HG02763 (cell line): ENCODE measurements at regions not wholly inside any gene's neighbourhood (a gene's known extent, or its start where the extent isn't known, plus 50 kb on each side); places are given as distances from the start of the nearest gene placed in this dataset.
"Not testable (repeated sequence)": the region's sequence is repeated elsewhere in the genome, so short reads cannot be mapped to it uniquely, and the experiment has no call there.

Source experiments
- ATAC-seq: cut with Tn5 transposase; IDR thresholded peaks from one replicate; pipeline ENCODE4 v1.9.1; 2021; ENCODE audit warnings: mild to moderate bottlenecking, moderate library complexity; ENCODE audit not compliant: unreplicated experiment

- ATAC-seq: no peak
Observed at GRCh38 chr6:132199343-132199742, 201.9 kb downstream of the MOXD1 start.

- ATAC-seq: no peak
Observed at GRCh38 chr6:132198896-132199295, 202.4 kb downstream of the MOXD1 start.

DNA sequence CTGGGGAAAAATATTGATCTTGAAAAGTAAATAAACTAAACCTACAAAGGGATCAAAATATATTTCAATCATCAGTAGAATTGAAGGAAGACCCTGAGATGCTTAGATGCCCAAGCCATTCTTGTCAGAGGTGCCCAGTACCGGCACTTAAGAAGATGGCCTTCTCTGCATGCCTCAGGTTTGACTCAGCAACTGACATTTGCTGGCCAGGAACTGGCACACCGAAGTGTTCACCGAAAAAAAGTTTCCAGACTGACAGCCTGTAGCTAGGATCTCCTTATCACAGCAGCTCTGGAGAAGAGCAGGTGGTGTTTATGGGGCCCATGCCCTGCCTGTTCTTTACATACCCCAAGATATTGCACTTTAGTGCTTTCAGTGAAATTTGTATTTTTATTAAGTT is 203.2 kb downstream of the MOXD1 start:
- no peak for ATAC-seq

- no peak for ATAC-seq
Observed at GRCh38 chr6:132194529-132194928, 206.7 kb downstream of the MOXD1 start.

DNA sequence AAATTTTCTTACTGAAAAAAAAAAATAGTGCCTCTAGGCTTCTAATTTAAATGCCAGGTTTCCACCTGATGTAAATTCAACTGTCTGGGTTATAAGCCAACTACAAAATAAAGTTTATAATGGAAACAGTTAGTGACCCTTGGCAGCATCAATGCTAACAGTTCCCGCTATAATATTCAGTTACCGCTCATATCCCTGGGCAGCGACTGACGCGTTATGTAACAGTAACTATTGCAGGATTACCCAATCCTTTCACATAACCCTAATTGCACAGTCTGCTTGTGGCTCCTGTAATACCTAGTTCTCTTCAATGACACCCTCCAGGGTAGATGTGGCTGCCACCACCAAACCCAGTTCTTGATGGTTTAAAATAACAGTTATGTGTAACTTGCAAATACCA is 208.6 kb downstream of the MOXD1 start:
- ATAC-seq: no peak

- no peak for ATAC-seq
Observed at GRCh38 chr6:132190815-132191175, 210.5 kb downstream of the MOXD1 start.

DNA sequence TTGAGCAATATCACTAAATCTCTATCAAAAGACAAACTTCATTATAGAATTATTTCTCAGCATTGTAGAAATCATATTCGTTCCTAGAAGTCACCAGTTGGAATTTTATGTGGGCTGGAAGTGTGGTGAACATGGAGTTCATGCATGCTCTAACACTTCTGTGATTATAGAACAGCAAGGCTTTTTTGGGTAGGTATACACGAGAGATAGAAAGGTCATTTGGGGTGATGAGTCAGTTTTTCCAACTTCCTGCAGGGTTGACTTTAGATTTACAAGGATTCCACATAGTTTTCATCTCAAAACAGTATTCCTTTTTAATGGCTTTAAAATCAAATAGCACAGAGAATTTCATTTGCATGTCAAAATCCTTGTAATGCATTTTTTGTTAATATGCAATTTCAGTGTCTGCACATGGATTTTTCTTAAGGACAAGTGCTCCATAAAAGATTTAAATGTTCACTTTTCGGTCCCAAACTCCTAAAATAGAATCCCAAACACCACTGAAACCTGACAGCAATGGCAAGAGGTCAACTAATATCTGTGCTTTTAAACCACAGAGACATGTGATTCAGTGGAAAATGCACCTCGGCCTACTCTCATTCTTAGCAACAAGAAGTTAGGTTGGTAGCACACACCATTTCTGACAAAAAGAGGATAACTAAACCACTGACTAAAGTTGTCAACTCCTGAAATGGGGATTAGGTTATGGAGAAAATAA is 211.0 kb downstream of the MOXD1 start:
- peak; percentile 74 for ATAC-seq

DNA sequence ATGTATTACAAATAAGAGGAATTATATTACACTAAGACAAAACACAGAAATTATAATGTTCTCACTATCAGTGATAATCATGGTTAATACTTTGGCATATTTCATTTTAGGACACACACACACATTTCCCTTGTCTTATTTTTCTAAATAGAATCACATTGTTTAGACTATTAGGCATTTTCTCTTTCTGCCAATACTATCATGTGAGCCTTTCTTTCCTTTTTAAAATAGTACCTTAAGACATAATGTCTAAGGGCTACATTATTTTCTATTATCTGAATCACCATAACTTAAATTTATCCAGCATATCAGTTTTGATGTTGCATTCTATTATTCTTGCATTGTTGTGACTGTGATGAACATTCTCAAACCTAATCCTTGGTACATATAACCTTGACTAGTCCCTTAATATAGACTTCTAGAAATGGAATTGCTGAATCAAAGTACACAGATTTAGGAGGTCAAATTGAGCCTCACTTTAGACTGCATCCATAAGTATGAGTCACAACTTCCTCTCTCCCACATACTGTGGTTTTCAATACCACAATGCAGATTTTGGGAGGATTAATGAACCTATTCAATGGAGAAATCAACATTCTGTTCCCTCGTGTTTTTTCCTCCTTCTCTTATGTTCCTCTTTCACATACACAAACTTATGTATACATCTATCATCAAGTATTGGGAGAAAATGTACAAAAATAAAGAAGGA is 212.6 kb downstream of the MOXD1 start:
- ATAC-seq: no peak

- ATAC-seq: no peak
Observed at GRCh38 chr6:132187816-132188215, 213.5 kb downstream of the MOXD1 start.

DNA sequence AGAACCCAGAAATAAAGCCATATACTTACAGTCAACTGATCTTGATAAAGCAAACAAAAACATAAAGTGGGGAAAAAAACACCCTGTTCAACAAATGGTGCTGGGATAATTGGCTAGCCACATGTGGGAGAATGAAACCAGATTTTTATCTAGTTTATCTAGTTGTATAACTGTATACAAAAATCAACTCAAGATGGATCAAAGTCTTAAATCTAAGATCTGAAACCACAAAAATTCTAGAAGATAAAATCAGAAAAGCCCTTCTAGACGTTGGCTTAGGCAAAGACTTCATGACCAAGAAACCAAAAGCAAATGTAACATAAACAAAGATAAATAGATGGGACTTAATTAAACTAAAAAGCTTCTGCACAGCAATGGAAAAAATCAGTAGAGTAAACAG is 216.3 kb downstream of the MOXD1 start:
- not testable (repeated sequence) for ATAC-seq

GRCh38 chr6:132179955-132180354 is 221.3 kb downstream of the MOXD1 start:
- no peak for ATAC-seq

DNA sequence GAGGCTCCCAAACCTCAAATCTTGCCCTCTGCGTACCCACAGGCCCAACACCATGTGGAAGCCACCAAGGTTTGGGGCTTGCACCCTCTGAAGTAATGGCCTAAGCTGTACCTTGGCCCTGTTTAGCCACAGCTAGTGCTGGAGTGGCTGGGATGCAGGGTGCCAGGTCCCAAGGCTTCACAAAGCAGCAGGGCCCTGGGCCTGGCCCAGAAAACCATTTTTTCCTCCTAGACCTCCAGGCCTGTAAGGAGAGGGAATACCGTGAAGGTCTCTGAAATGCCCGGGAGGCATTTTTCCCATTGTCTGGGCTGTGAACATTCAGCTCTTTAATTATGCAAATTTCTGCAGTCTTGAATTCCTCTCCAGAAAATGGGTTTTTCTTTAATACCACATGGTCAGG is 223.7 kb upstream of the CCN2 start:
- no peak for ATAC-seq

GRCh38 chr6:132168961-132169360 is 217.8 kb upstream of the CCN2 start:
- ATAC-seq: no peak

DNA sequence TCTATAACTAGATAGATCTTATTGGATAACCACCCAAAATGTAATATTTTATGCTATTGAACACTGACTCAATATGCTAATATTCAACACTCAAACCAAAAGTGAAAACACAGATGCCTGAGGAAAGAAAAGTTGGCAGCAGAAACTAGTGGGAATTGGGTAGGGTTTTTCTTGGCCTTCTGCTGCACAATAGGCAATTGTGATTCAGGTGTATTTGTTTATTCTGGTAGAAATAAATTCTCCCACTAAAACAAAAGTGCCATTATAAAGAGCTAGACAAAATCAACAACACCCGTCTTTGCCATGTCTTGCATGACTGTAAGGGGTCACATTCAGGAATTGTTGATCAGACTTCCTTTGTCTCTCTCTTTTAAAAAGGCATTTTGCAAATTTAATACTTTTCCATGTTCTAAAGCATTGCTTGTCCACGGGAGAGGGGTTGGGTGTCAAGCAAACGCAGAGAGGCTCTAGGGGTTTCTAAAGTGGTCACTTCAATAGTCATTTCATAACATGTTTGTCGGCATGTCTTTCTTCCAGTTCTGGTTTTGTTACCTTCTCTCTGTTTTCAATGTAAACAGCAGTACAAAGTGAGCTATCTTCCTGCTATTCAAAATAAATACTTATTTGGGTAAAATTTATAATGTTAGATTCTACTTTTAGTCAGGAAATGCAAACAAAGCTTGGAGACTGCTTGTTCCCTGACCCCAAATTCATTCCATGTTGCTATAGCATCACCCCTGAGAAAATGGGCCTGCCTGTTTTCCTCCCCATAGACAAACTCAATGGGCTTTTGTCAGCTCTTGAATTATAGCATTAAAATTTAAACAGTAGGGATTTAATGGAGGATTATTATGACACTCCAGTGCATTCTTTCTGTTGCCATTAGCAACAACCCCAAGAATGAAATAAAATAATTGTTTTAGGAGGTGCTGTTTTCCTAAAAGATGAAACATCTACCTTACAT is 217.0 kb upstream of the CCN2 start:
- ATAC-seq: no peak

DNA sequence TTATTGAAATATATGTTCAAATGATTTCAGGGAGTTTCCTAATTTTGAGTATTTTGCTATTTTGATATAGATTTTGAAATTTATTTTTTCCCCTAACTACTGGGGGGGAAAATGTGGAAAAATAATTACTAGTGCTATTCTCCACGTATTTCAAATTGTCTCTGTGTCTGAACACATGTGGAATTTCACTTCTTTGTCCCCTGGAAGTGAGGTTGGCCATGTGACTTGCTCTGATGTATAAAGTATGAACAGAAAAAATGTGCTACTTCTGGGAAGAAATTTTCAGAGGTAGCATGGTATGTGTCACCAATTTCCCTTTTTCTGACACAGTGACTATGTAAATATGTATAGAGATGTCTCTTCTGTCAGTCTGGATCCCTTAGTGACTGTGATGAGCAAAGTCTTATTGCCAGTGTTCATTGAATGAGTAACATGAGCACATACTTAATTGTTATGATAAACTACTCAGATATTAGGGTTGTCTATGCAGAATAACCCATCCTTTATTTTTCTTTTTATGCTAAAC is 215.4 kb upstream of the CCN2 start:
- ATAC-seq: no peak

GRCh38 chr6:132165677-132166076 is 214.5 kb upstream of the CCN2 start:
- no peak for ATAC-seq

DNA sequence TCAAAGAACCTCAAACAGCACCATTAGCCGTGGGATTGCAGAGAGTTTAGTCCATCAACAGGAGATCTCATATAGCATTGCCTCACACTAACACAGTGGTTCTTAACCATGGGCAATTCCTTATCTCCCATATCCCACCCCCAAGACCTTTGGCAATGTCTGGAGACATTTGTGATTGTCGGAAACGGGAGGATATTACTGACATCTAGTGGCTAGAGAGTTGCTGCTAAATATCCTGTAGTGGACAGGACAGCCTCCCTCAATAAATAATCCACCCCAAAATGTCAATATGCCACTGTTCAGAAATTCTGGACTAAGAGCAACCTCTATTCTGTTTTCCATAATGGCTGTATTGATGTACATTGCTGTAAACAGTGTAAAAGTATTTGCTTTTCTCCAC is 210.1 kb upstream of the CCN2 start:
- ATAC-seq: no peak

GRCh38 chr6:132153221-132153898 is 202.2 kb upstream of the CCN2 start:
- ATAC-seq: no peak

DNA sequence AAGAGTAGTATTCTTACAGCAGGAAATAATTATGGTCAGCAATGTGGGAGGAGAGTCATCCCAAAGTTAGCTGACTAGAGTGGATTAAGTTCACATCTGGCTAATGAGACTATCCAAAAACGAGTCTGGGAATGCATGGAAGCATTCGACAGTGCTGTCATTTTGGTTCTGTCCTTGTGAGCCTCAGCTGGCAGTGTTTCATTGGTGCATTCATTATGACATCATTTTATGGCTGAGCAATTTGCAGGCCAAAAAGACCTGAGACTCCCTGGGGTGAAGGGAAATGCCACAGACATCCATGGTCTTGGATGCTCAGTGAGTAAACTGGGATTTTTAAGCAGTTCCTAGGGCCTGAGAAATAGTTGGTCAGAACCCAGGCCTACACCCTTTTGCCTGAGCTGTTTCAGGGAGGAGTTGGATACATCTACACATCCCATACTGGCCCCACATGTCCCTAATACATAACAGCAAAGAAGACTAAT is 196.4 kb upstream of the CCN2 start:
- no peak for ATAC-seq

DNA sequence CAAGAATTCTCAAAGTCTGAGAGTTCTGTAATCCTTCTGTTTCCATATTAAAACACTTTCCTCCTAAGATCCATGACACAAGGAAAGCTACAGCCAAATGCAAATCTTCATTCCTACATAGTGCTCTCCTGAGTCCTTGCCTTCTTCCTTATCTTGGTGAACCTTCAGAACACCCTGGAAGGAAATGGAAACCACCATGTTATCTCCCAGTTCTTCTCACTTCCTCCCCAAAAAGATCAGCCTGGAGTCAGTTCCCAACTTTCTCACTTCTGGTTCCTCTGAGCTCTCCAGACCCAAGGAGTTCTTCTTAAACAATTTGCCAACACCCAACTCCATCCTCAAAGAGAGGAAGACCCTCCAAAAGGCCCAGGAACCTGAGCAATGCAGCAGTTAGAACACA is 193.3 kb upstream of the CCN2 start:
- ATAC-seq: no peak

GRCh38 chr6:132143258-132143657 is 192.1 kb upstream of the CCN2 start:
- ATAC-seq: no peak
